KMS-11 (cell line): ENCODE measurements at regions not wholly inside any gene's neighbourhood (a gene's known extent, or its start where the extent isn't known, plus 50 kb on each side); places are given as distances from the start of the nearest gene placed in this dataset.
"Not testable (repeated sequence)": the region's sequence is repeated elsewhere in the genome, so short reads cannot be mapped to it uniquely, and the experiment has no call there.

Experiments used
- H2AFZ ChIP-seq: fragments of 200-600 bp; sonication (generic); 2 replicates; pipeline ENCODE4 v1.6.1; 2016; ENCODE audit warnings: antibody characterized with exemption, mixed run types, low read depth
- H3K27ac ChIP-seq: fragments of 200-600 bp; sonication (generic); 2 replicates; pipeline ENCODE4 v1.6.1; 2016; ENCODE audit warnings: mild to moderate bottlenecking, mixed run types
- H3K27me3 ChIP-seq: fragments of 200-600 bp; sonication (generic); 2 replicates; pipeline ENCODE4 v1.6.1; 2017; ENCODE audit warnings: mild to moderate bottlenecking, low read depth, mixed run types, moderate library complexity; ENCODE audit not compliant: insufficient read depth
- H3K36me3 ChIP-seq: fragments of 200-600 bp; sonication (generic); 2 replicates; pipeline ENCODE4 v1.6.1; 2017; ENCODE audit warnings: mild to moderate bottlenecking, mixed run types; ENCODE audit not compliant: insufficient read depth
- H3K4me1 ChIP-seq: fragments of 200-600 bp; sonication (generic); 2 replicates; pipeline ENCODE4 v1.6.1; 2016; ENCODE audit warnings: mild to moderate bottlenecking, low read depth, mixed run types; ENCODE audit not compliant: poor library complexity, severe bottlenecking
- H3K4me2 ChIP-seq: fragments of 200-600 bp; sonication (generic); 2 replicates; pipeline ENCODE4 v1.7.0; 2016; ENCODE audit warnings: mild to moderate bottlenecking, mixed run types
- H3K4me3 ChIP-seq: fragments of 200-600 bp; sonication (generic); IDR thresholded peaks from 2 replicates; pipeline ENCODE4 v1.6.1; 2017; ENCODE audit warnings: low read depth, low read length, mixed read lengths; ENCODE audit not compliant: insufficient read depth
- H3K79me2 ChIP-seq: fragments of 200-600 bp; sonication (generic); 2 replicates; pipeline ENCODE4 v1.6.1; 2016; ENCODE audit warnings: low read depth, mixed run types; ENCODE audit not compliant: insufficient read depth
- H3K9ac ChIP-seq: fragments of 200-600 bp; sonication (generic); 2 replicates; pipeline ENCODE4 v1.6.1; 2016; ENCODE audit warnings: mild to moderate bottlenecking, mixed run types
- H4K20me1 ChIP-seq: fragments of 200-600 bp; sonication (generic); 2 replicates; pipeline ENCODE4 v1.6.1; 2016; ENCODE audit warnings: mild to moderate bottlenecking, mixed run types; ENCODE audit not compliant: insufficient read depth
- TF ChIP-seq, protein P1 (sequence below): fragments of 200-600 bp; sonication (generic); conservative IDR thresholded peaks from 2 replicates; pipeline ENCODE4 v1.6.1; 2017; ENCODE audit warnings: low read depth, mild to moderate bottlenecking, antibody characterized with exemption, low read length, moderate library complexity, mixed read lengths

DNA sequence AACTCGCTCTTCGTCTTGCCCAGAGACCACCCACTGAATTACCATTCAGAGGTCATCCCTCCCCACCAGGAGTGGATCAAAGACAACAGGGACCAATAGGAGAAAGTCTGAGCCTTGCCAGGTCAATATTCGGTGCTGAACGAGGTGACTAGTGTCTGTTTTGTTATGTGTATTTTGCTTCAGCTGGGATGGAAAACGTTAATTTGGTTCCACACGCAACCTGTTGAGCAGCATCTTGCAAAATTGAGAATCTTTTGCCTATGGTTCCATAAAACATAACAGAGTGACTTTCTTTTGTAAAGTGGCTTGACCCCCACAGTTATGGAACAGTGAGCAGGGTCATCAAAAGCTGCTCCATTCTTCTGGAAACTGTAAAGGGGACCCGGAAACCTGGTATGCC is 168.4 kb downstream of the MSX2 start:
- Histone ChIP-seq H3K27ac (no peak overlapping the region), H3K4me3 (no peak overlapping the region), H3K9ac (no peak overlapping the region), H3K4me2 (no peak overlapping the region), H3K36me3 (no peaks in the 10 kb centered on the region), H3K79me2 (no peaks in the 10 kb centered on the region), H3K27me3 (no peaks in the 10 kb centered on the region), H4K20me1 (no peaks in the 10 kb centered on the region), H3K4me1 (no peaks in the 10 kb centered on the region), H2AFZ (no peak overlapping the region)
- TF ChIP-seq, protein P1, sequence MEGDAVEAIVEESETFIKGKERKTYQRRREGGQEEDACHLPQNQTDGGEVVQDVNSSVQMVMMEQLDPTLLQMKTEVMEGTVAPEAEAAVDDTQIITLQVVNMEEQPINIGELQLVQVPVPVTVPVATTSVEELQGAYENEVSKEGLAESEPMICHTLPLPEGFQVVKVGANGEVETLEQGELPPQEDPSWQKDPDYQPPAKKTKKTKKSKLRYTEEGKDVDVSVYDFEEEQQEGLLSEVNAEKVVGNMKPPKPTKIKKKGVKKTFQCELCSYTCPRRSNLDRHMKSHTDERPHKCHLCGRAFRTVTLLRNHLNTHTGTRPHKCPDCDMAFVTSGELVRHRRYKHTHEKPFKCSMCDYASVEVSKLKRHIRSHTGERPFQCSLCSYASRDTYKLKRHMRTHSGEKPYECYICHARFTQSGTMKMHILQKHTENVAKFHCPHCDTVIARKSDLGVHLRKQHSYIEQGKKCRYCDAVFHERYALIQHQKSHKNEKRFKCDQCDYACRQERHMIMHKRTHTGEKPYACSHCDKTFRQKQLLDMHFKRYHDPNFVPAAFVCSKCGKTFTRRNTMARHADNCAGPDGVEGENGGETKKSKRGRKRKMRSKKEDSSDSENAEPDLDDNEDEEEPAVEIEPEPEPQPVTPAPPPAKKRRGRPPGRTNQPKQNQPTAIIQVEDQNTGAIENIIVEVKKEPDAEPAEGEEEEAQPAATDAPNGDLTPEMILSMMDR = no peak

DNA sequence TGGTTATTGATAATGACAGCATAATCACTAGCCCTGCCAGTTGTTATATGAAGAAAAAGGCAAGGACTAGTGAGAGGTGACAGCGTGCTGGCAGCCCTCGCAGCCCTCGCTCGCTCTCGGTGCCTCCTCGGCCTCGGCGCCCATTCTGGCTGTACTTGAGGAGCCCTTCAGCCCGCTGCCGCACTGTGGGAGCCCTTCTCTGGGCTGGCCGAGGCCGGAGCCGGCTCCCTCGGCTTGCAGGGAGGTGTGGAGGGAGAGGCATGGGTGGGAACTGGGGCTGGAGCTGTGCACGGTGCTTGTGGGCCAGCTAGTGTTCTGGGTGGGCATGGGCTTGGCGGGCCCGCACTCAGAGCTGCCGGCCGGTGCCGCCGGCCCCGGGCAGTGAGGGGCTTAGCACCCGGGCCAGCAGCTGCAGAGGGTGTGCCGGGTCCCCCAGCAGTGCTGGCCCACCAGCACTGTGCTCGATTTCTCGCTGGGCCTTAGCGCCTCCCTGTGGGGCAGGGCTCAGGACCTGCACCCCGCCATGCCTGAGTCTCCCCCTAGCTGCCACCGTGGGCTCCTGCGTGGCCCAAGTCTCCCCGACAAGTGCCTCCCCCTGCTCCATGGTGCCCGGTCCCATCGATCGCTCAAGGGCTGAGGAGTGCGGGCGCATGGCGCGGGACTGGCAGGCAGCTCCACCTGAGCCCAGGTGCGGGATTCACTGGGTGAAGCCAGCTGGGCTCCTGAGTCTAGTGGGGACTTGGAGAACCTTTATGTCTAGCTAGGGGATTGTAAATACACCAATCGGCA is 156.2 kb downstream of the MSX2 start:
- not testable (repeated sequence) for H3K27me3 ChIP-seq, H3K27ac ChIP-seq, H4K20me1 ChIP-seq, H3K4me3 ChIP-seq, H3K9ac ChIP-seq, H2AFZ ChIP-seq, H3K4me2 ChIP-seq, H3K79me2 ChIP-seq, H3K4me1 ChIP-seq, H3K36me3 ChIP-seq

DNA sequence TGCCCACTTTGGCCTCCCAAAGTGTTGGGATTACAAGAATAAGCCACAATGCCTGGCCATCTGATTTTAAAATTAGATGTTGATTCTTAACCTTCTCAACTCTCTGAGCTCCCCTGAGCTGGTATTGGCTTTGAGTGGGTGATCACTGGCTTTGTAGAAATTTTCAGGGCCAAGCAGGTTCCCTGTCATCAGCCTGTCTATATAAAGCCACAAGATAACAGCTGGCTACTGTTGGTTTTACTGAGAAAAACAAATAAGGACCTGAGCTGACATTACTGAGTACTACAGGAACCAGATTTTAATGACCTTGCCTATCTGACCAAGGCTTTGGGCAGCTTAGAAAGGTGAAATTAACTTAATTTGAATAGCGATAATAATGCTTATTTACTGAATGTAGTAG is 153.6 kb downstream of the MSX2 start:
- Histone ChIP-seq H3K9ac (no peak overlapping the region), H3K27me3 (no peaks in the 10 kb centered on the region), H4K20me1 (no peaks in the 10 kb centered on the region), H3K4me3 (no peak overlapping the region), H2AFZ (no peak overlapping the region), H3K79me2 (no peaks in the 10 kb centered on the region), H3K36me3 (no peaks in the 10 kb centered on the region), H3K4me2 (no peak overlapping the region), H3K4me1 (no peaks in the 10 kb centered on the region), H3K27ac (no peak overlapping the region)
- TF ChIP-seq, protein P1 = no peak

DNA sequence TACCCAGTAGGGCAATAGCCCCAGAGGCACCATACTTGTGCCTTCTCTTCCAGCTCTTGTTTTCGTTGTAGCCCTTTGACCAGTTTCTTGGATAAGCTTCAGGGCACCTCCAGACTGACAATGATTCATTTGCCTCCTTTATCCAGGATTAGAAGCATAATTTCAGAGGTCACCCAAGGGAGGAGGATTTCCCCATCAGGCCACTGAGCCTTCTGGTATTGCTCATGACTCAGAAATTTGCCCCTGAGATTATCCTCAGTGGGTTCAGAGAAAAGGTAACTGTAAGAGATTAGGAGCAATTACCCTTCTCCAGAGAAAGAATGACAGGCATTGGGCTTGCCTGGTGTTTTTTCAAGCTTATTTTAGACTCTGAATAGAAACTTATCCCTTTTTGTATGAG is 147.9 kb downstream of the MSX2 start:
- Histone ChIP-seq H3K36me3 (no peaks in the 10 kb centered on the region), H3K4me1 (no peaks in the 10 kb centered on the region), H3K9ac (no peak overlapping the region), H3K4me2 (no peak overlapping the region), H3K27ac (no peak overlapping the region), H4K20me1 (no peaks in the 10 kb centered on the region), H3K27me3 (no peaks in the 10 kb centered on the region), H3K4me3 (no peak overlapping the region), H2AFZ (no peak overlapping the region), H3K79me2 (no peaks in the 10 kb centered on the region)
- TF ChIP-seq, protein P1 = no peak

DNA sequence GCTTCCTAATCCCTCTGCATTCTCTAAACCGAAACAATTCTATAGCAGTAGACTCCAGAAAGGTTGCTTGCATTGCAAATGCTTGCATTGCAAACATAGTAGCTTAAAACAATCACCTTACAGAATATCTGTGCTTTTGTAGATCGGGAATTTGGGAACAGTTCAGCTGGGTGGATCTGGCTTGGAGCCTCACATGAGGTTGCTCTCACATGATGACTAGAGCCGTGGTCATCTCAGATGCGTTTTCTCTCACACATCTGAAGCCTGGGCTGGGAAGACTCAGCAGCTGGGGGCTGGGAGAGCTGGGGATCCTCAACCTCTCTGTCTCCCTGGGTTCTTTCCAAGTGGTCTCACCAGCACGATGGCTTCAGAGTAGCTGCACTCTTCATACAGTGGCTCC is 127.8 kb downstream of the MSX2 start:
- H3K9ac ChIP-seq = no peak overlapping the region
- TF ChIP-seq, protein P1 = no peak
- no peaks in the 10 kb centered on the region for H3K79me2 ChIP-seq
- H3K4me3 ChIP-seq = no peak overlapping the region
- H3K36me3 ChIP-seq = no peaks in the 10 kb centered on the region
- no peaks in the 10 kb centered on the region for H3K27me3 ChIP-seq
- H3K27ac ChIP-seq = no peak overlapping the region
- H3K4me1 ChIP-seq = no peaks in the 10 kb centered on the region
- no peak overlapping the region for H3K4me2 ChIP-seq
- H2AFZ ChIP-seq = no peak overlapping the region
- H4K20me1 ChIP-seq = no peaks in the 10 kb centered on the region
